ENCODE measurements at regions not wholly inside any gene's neighbourhood (a gene's known extent, or its start where the extent isn't known, plus 50 kb on each side); places are given as distances from the start of the nearest gene placed in this dataset.

GRCh38 chr4:113831457-113831856, 69.9 kb upstream of the CAMK2D start:
- TF ChIP-seq, protein P1, sequence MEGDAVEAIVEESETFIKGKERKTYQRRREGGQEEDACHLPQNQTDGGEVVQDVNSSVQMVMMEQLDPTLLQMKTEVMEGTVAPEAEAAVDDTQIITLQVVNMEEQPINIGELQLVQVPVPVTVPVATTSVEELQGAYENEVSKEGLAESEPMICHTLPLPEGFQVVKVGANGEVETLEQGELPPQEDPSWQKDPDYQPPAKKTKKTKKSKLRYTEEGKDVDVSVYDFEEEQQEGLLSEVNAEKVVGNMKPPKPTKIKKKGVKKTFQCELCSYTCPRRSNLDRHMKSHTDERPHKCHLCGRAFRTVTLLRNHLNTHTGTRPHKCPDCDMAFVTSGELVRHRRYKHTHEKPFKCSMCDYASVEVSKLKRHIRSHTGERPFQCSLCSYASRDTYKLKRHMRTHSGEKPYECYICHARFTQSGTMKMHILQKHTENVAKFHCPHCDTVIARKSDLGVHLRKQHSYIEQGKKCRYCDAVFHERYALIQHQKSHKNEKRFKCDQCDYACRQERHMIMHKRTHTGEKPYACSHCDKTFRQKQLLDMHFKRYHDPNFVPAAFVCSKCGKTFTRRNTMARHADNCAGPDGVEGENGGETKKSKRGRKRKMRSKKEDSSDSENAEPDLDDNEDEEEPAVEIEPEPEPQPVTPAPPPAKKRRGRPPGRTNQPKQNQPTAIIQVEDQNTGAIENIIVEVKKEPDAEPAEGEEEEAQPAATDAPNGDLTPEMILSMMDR (IDR thresholded peaks at IDR 0.05; ENCODE audit: insufficient read depth, low read length): no peak
- TF ChIP-seq, protein P2, sequence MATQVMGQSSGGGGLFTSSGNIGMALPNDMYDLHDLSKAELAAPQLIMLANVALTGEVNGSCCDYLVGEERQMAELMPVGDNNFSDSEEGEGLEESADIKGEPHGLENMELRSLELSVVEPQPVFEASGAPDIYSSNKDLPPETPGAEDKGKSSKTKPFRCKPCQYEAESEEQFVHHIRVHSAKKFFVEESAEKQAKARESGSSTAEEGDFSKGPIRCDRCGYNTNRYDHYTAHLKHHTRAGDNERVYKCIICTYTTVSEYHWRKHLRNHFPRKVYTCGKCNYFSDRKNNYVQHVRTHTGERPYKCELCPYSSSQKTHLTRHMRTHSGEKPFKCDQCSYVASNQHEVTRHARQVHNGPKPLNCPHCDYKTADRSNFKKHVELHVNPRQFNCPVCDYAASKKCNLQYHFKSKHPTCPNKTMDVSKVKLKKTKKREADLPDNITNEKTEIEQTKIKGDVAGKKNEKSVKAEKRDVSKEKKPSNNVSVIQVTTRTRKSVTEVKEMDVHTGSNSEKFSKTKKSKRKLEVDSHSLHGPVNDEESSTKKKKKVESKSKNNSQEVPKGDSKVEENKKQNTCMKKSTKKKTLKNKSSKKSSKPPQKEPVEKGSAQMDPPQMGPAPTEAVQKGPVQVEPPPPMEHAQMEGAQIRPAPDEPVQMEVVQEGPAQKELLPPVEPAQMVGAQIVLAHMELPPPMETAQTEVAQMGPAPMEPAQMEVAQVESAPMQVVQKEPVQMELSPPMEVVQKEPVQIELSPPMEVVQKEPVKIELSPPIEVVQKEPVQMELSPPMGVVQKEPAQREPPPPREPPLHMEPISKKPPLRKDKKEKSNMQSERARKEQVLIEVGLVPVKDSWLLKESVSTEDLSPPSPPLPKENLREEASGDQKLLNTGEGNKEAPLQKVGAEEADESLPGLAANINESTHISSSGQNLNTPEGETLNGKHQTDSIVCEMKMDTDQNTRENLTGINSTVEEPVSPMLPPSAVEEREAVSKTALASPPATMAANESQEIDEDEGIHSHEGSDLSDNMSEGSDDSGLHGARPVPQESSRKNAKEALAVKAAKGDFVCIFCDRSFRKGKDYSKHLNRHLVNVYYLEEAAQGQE (IDR thresholded peaks at IDR 0.05; ENCODE audit: insufficient replicate concordance, low read depth): no peak
- TF ChIP-seq SPI1 (IDR thresholded peaks at IDR 0.05; ENCODE audit: borderline replicate concordance, low read depth) (no peak), POLR2AphosphoS5 (IDR thresholded peaks at IDR 0.05; ENCODE audit: low read depth) (no peak), GABPA (IDR thresholded peaks at IDR 0.05; ENCODE audit: low read depth) (no peak)

All from HL-60 (cell line).